T follicular helper cell (primary cell): ENCODE measurements at regions not wholly inside any gene's neighbourhood (a gene's known extent, or its start where the extent isn't known, plus 50 kb on each side); places are given as distances from the start of the nearest gene placed in this dataset.

Source experiments
- DNase-seq: peaks from one replicate; pipeline ENCODE4 v3.0.0-alpha.2; 2020; ENCODE audit warnings: low read depth

GRCh38 chr3:40858364-40859115, 333.8 kb downstream of the ZNF621 start:
- DNase-seq = no peak

GRCh38 chr3:40862946-40863345, 336.4 kb upstream of the CTNNB1 start:
- no peak for DNase-seq

GRCh38 chr3:40864146-40864782, 335.0 kb upstream of the CTNNB1 start:
- no peak for DNase-seq

- DNase-seq = no peak
These were observed 334.4 kb upstream of the CTNNB1 start for GRCh38 chr3:40864915-40865314.

DNA sequence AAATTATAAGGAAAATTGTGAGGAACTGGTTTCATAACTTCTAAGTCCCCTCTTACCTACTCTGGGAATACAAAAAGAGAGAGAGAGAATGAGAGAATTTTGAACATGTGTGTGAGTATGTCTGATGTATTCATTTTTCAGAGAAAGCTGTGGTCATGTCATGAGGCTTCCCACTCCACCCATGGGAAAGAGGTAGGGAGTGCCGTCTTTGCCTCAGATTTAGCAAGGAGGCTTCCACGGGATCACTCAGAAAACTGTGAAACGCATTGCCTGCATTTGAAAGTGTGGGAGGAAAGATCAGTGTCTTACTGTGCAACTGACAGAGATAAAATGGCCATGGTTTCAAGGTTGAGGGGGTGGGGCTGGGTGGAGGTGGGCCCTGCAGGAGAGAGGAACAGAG, 331.5 kb upstream of the CTNNB1 start:
- no peak for DNase-seq

DNA sequence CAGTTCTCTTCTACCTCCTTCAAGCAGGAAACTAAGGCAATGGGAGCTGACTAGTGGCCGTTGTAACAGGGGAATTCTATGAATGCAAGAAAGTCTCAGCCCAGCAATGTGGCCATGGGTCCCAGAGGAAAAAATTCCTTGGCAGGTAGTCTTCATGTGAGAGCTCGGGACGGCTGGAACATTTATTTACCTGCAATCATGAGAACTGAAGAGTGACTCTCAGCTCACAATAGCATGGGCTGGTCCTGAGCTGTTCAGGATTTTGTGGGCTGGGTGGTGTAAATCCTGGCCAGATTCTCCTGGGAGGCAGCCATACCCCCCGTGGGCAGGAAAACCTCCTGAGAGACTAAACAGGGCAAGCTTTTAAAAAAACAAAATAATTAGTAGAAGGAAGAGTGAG, 330.3 kb upstream of the CTNNB1 start:
- DNase-seq = no peak

DNA sequence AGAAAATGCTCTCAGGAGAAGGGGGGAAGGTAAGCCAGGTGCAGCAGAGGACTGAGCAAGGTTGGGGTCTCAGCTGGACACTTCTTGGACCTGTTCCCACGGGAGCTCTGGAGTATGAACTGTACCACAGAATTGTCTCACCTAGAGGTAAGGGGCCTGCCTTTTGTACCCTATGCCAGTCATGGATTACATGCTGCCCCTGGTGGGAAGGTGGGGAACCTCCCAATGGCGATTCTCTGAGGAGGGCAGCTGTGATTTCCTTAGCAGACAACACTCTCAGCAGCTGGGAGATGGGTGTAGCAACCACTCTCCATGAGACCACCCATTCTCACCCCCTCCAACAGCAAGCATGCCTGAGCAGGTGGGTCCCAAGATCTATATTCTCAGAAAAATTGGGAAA, 329.4 kb upstream of the CTNNB1 start:
- DNase-seq = no peak

DNA sequence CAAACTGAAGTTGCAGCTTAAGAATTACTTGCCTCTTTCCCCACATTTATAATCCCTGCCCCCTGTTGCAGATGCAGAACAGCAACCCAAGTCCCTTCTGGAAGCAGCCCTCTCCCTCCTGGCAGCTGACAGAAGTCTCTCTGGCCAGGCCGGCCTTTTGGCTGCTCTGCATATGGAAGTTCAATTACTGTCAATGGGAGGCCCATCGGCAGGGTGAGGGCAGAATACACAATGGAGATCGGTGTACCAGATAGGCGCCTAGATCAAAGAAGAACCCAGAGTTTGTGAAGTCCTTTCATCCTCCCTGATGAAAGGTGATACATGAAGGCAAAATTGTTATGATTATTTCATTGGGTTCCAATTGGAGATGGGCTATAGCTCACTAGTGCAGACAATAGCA, 327.9 kb upstream of the CTNNB1 start:
- no peak for DNase-seq

DNA sequence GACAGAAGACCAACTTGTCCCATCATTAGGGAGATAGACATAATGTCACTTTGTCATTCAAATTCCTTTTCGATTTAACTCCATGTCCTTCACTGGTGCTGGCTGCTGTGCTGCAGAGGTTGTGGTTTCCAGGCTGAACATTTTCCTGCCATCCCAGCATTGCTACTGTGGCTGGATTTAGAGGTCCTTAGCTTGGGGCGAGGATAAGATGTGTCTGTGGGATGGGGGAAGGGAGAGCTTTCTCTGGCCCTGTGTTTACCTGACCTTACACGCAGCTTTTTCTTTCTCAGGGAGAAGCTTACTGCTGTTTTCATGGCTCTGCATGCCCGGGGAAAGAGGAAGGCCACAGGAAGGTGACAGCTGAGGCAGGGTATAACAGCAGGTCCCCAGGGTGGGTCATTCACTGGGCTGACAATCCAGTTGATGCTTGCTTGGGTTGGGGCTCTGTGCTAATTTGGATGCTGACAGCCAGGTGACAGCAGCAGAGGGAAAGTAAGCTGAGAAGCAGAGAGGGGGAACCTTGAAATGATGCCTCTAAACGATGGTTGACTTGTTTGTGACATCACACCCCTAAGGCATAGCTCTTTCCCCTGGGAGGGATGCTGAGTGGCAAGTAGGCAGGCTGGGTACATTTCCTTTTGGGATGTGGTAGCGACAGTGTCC, 326.9 kb upstream of the CTNNB1 start:
- no peak for DNase-seq

DNA sequence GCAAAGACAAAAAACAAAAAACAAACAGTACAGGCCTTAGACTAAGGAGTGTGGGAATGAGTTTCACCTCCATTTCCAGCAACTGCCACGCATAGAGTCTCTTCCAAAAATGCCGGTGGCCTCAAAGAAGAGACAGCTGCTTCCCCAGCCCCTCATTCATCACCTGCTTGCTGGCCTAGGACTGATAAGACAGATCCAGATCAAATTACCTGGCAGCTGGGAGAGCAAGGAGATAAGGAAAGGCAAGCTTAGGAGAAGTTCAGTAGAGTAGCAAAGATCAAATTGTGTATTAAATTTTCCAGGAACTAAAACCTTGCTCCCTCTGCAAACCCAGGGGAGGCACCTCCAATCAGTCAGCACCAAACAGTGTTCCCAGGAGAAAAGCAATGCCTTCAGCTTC, 325.8 kb upstream of the CTNNB1 start:
- DNase-seq = no peak

GRCh38 chr3:40873934-40874699, 325.2 kb upstream of the CTNNB1 start:
- DNase-seq = no peak

- no peak for DNase-seq
These were observed 323.7 kb upstream of the CTNNB1 start for GRCh38 chr3:40875581-40875980.

GRCh38 chr3:40876009-40876408, 323.3 kb upstream of the CTNNB1 start:
- DNase-seq = no peak

DNA sequence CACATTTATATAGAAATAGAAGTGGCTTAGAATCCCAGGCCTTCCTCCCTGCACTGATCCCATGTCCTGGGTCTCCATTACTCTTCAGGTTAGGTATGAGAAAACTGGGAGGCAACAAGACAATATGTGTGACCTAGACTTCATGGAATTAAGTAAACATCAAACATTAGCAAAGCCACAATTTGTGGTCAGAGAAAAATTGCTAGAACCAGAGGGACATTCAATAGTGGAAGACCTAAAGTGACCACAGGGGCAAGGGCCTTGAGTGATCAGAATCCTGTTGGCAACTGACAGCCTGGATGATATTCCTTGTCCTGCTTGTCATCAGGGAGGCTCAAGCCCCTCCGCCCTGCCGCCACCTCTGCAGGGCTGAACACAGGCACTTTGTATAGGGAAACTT, 322.8 kb upstream of the CTNNB1 start:
- DNase-seq = no peak

DNA sequence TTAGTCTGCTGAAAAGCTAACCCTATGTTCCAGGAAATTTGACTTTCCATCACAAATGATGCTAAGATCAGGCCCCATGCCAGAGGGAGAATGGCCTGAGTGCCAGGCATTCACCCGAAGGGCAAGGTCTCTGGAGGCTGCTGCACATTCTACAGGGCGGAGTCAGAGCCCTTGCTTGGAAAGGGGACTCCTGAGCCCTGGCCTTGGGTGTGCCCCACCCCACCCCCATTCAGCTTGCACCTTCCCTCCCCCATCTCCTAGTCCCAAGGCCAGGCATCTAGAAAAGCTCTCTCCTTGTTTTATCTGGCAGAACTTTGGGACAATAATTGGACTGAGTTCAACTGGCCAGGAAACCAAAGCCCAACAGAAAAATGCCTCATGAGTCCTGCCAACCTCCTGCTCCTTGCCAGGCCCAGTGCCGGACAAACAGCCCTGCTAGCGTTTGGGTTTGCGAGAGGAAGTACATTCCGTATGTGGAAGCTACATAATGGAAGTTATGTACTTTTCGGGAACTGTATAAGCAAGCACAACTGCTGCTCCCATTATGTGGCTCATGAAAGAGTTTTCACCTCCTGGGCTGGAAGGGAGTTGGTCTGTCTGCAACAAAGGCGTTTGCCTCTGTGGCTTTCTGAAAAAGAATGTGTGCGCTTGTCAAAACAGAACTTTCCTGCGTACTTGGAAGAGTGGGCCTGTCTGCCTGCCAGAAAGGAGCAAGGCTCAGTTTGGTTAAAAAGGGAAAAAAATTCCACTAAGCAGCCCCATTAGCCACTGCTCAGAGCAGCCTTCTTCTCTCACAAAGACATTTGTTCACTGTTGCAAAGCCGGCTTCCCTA, 321.5 kb upstream of the CTNNB1 start:
- no peak for DNase-seq

- DNase-seq = no peak
These were observed 320.8 kb upstream of the CTNNB1 start for GRCh38 chr3:40878464-40878905.

DNA sequence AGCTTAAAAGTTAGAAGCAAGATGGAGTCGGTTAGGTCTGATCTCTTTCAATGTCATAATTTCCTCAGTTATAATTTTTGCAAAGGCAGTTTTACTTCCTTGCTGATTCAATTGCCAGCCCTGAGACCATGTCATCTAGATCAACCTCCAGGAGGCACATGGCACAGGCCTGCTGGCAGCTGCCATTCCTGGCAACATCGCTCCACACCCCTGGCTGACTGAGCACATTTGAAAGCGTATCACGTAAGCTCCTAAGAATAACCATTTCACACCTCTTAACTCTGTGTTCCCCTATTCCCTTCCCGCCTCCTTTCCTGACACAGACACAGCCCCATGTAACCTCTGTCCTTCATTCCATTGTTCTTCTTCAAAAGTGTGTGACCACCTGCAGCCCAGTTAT, 313.9 kb upstream of the CTNNB1 start:
- no peak for DNase-seq

GRCh38 chr3:40886660-40887425, 312.5 kb upstream of the CTNNB1 start:
- no peak for DNase-seq

DNA sequence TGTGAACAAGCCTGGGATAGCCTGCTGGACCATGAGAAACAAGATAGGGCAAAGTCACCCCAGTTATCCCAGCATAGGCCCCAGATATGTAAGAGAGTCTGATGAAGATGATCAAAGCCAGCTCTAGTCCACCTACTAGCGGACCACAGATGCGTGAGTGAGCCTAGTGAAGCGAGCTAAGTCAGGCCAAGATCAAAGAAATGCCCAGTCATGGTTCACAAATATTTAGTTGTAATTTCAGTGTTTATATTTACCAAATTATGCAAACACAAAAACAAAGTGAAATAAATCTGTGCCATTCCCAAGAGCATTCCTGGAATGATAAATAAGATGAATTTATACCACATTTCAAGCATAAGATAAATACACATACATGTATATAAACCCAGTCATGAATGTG, 308.1 kb upstream of the CTNNB1 start:
- DNase-seq = no peak

DNA sequence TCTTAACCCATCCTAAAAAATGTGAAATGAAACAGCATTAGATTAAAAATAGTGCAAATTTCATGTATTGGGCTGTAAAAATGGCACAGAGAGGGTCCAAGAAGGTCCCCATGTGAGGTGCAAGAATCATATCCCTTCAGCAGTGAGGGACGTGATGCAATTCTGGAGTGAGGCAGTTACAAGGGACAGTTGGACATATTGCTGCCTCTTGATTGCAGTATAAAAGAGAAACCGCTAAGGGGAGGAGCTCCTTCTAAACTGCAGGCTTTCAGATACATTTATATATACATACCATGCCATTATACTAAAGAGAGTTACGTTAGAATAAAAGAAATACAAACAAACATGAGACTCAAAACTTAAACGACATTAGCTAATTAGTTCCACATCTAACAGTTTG, 304.2 kb upstream of the CTNNB1 start:
- DNase-seq = no peak

DNA sequence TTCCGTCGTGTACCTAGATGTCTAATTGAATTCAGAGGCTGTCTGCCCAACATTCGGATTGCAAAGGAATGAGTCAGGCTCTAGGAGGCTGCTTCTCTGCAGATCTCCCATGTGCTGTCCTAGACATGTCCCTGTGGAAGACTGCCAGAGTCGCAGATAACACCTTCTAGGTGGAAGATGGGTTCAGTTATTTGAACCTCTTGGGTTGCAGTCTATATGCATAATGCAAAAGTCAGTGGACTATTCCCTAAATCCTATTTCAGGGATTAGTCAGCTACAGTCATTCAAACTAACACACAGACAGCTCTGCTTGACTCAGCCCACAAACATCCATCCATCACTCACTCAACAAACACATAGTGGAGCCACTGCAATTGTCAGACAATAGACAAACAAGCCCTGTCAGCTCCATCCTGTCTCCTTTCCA, 300.0 kb upstream of the CTNNB1 start:
- no peak for DNase-seq
